SU-DHL-6 (cell line): ENCODE measurements at regions not wholly inside any gene's neighbourhood (a gene's known extent, or its start where the extent isn't known, plus 50 kb on each side); places are given as distances from the start of the nearest gene placed in this dataset.

Source experiments
- H2AFZ ChIP-seq: fragments of 200-600 bp; sonication (generic); 2 replicates; pipeline ENCODE4 v1.6.1; 2014; ENCODE audit warnings: low read depth, mild to moderate bottlenecking, moderate library complexity, mixed read lengths, antibody characterized with exemption, low read length; ENCODE audit not compliant: severe bottlenecking
- H3F3A ChIP-seq: fragments of 200-600 bp; shearing (Covaris generic); 2 replicates; pipeline ENCODE4 v1.6.0; 2016; ENCODE audit warnings: antibody characterized with exemption, mild to moderate bottlenecking; ENCODE audit not compliant: insufficient read depth
- H3K27ac ChIP-seq: fragments of 200-600 bp; sonication (generic); 2 replicates; pipeline ENCODE4 v1.5.1; 2016; ENCODE audit warnings: low read depth, mild to moderate bottlenecking, low read length, moderate library complexity, mixed read lengths
- H3K27me3 ChIP-seq: fragments of 200-600 bp; sonication (generic), shearing (Covaris generic); 2 replicates; pipeline ENCODE4 v1.6.0; 2014; ENCODE audit warnings: mild to moderate bottlenecking, low read length
- H3K36me3 ChIP-seq: fragments of 200-600 bp; sonication (generic); 2 replicates; pipeline ENCODE4 v1.6.1; 2014; ENCODE audit warnings: mild to moderate bottlenecking, low read length, mixed read lengths
- H3K4me2 ChIP-seq: fragments of 300-600, 200-600 bp; shearing (Covaris generic), sonication (generic); 2 replicates; pipeline ENCODE4 v1.6.0; 2014; ENCODE audit warnings: low read length, low read depth, mild to moderate bottlenecking; ENCODE audit not compliant: poor library complexity, severe bottlenecking
- H3K4me3 ChIP-seq: fragments of 200-600 bp; sonication (generic); 2 replicates; pipeline ENCODE4 v1.5.1; 2014; ENCODE audit warnings: antibody characterized with exemption, low read length, mild to moderate bottlenecking, mixed read lengths; ENCODE audit not compliant: insufficient read depth, poor library complexity, severe bottlenecking
- H3K79me2 ChIP-seq: fragments of 200-600 bp; sonication (generic); 2 replicates; pipeline ENCODE4 v1.6.1; 2014; ENCODE audit warnings: mild to moderate bottlenecking, low read length, moderate library complexity; ENCODE audit not compliant: insufficient read depth
- H3K9ac ChIP-seq: fragments of 200-600 bp; sonication (generic); 2 replicates; pipeline ENCODE4 v1.7.0; 2014; ENCODE audit warnings: mild to moderate bottlenecking, low read length
- H3K9me2 ChIP-seq: fragments of 200-600 bp; sonication (generic); replicated peaks from 2 replicates; pipeline ENCODE4 v1.6.1; 2014; ENCODE audit warnings: low read length; ENCODE audit not compliant: insufficient read depth
- H3K9me3 ChIP-seq: fragments of 200-600 bp; sonication (generic); 2 replicates; pipeline ENCODE4 v1.6.1; 2014; ENCODE audit warnings: low read length, mixed read lengths; ENCODE audit not compliant: insufficient read depth
- H4K20me1 ChIP-seq: fragments of 200-600 bp; sonication (generic); 2 replicates; pipeline ENCODE4 v1.6.1; 2014; ENCODE audit warnings: low read depth, mild to moderate bottlenecking, antibody characterized with exemption, low read length, moderate library complexity, mixed read lengths
- CTCF ChIP-seq: fragments of 200-600 bp; sonication (generic); IDR thresholded peaks from one replicate; pipeline ENCODE4 v1.5.1; 2017; ENCODE audit warnings: antibody characterized with exemption, mild to moderate bottlenecking, low read length, moderate library complexity; ENCODE audit not compliant: insufficient read depth, poor library complexity, severe bottlenecking
- EZH2phosphoT487 ChIP-seq: fragments of 200-600 bp; sonication (generic), shearing (Covaris generic); conservative IDR thresholded peaks from 2 replicates; pipeline ENCODE4 v1.6.1; 2018; ENCODE audit warnings: mild to moderate bottlenecking, antibody characterized with exemption, low read length, moderate library complexity, mixed read lengths

- Histone ChIP-seq H3K27ac (no peak overlapping the region), H3K9me3 (no peaks in the 10 kb centered on the region), H3K79me2 (no peaks in the 10 kb centered on the region), H4K20me1 (no peaks in the 10 kb centered on the region), H3K9me2 (no peaks in the 10 kb centered on the region), H3F3A (no peaks in the 10 kb centered on the region), H2AFZ (no peak overlapping the region), H3K9ac (no peak overlapping the region), H3K36me3 (no peaks in the 10 kb centered on the region), H3K4me2 (no peak overlapping the region), H3K27me3 (no peaks in the 10 kb centered on the region), H3K4me3 (no peak overlapping the region)
- TF ChIP-seq EZH2phosphoT487 = no peak
Measured at GRCh38 chr5:174516741-174517140, 207.6 kb upstream of the MSX2 start.

- Histone ChIP-seq H3K9ac (no peak overlapping the region), H4K20me1 (no peaks in the 10 kb centered on the region), H3K9me2 (no peaks in the 10 kb centered on the region), H2AFZ (no peak overlapping the region), H3K4me3 (no peak overlapping the region), H3K27me3 (no peaks in the 10 kb centered on the region), H3F3A (no peaks in the 10 kb centered on the region), H3K4me2 (no peak overlapping the region), H3K27ac (no peak overlapping the region), H3K9me3 (no peaks in the 10 kb centered on the region), H3K36me3 (no peaks in the 10 kb centered on the region), H3K79me2 (no peaks in the 10 kb centered on the region)
- no peak for TF ChIP-seq EZH2phosphoT487
- TF ChIP-seq CTCF = no peak
Measured at GRCh38 chr5:174518512-174518911, 205.9 kb upstream of the MSX2 start.

GRCh38 chr5:174520420-174521396 is 203.7 kb upstream of the MSX2 start:
- Histone ChIP-seq H3K9ac (no peak overlapping the region), H3K27ac (no peak overlapping the region), H3K4me2 (no peak overlapping the region), H3K9me3 (no peaks in the 10 kb centered on the region), H3F3A (no peaks in the 10 kb centered on the region), H3K4me3 (no peak overlapping the region), H4K20me1 (no peaks in the 10 kb centered on the region), H3K27me3 (no peaks in the 10 kb centered on the region), H3K36me3 (no peaks in the 10 kb centered on the region), H2AFZ (no peak overlapping the region), H3K9me2 (no peaks in the 10 kb centered on the region), H3K79me2 (no peaks in the 10 kb centered on the region)
- TF ChIP-seq CTCF (no peak), EZH2phosphoT487 (no peak)

- no peaks in the 10 kb centered on the region for H3K79me2 ChIP-seq
- TF ChIP-seq CTCF (no peak), EZH2phosphoT487 (no peak)
- H3K4me3 ChIP-seq = no peak overlapping the region
- H3F3A ChIP-seq = no peaks in the 10 kb centered on the region
- no peaks in the 10 kb centered on the region for H4K20me1 ChIP-seq
- H3K27ac ChIP-seq = no peak overlapping the region
- H3K36me3 ChIP-seq = no peaks in the 10 kb centered on the region
- H3K9me2 ChIP-seq = no peaks in the 10 kb centered on the region
- H3K27me3 ChIP-seq = no peaks in the 10 kb centered on the region
- no peak overlapping the region for H3K4me2 ChIP-seq
- H3K9me3 ChIP-seq = no peaks in the 10 kb centered on the region
- no peak overlapping the region for H2AFZ ChIP-seq
- H3K9ac ChIP-seq = no peak overlapping the region
Measured at GRCh38 chr5:174521449-174521848, 202.9 kb upstream of the MSX2 start.
